ENCODE measurements at regions not wholly inside any gene's neighbourhood (a gene's known extent, or its start where the extent isn't known, plus 50 kb on each side); places are given as distances from the start of the nearest gene placed in this dataset.
A peak's percentile ranks its signal among the peaks of the same experiment; 100 is the strongest.
"Not testable (repeated sequence)": the region's sequence is repeated elsewhere in the genome, so short reads cannot be mapped to it uniquely, and the experiment has no call there.

DNA sequence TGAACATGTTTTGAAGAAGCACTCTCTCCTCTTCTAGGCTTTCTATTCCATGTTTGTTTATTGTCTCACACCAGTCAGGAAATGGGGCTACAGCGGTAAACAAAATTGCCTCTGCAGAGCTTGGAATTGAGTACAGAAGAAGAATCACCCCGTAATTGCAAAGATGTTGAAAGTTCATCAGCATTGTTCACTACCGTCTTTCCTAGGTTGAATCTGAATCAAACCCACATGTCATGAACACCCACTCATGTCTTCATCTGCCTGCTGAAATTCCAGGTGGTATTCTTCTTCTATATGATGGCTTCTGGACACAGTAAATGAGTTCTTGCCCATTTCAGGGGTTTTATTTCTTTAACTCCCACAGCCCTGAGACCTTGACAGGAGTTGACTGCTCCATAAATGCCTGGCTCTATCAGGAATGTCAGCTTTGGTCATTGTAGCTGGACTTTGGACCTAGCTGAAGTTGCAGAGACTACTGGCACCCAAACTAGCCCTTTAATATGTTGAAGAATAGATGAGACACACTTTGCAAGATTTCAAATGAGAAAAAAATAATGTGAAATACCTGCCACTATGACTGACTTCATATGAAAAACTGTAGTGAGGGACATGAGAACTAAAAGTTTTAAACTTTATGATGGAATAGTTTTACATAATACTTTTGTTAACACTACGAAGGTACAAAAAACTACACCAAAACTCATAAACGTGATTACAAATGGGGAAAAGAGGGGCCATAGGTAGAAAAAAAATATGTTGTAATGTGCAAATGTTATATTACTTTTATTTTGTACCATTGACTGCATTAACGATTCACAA is 1235.3 kb upstream of the ZEB2 start:
- H3K9me3 Mint-ChIP-seq, result no peaks in the 10 kb centered on the region
- H3K27me3 Mint-ChIP-seq, result no peaks in the 10 kb centered on the region
- no peaks in the 10 kb centered on the region for H3K36me3 Mint-ChIP-seq (ENCODE audit: low read depth)
- intact Hi-C loops (cut with micrococcal nuclease), result no loop called here
- no peak overlapping the region for H3K4me3 Mint-ChIP-seq
- peaks cover 7% of the 10 kb centered on the region for H3K4me1 Mint-ChIP-seq
- H3K27ac Mint-ChIP-seq, result no peak overlapping the region
- DNase-seq, result no peak

DNA sequence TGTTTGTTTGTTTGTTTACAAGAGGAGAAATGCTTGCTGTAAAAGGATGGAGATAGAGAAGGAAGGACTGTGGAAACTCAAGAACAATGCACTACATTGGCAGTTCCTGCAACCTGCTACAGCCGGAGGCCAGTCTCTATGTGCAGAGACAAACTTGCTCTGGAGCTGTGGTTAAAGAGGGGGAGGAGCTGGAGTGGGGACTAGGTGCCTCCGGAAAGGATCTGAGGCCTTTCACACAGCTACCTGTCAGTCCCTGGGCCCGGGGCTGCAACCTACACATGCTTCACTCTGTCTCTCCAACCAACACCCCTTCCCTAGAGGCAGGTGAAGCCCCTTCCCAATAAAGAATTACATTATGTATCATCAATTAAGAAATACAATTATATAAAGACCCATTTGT is 1234.0 kb upstream of the ZEB2 start:
- H3K9me3 Mint-ChIP-seq, result no peaks in the 10 kb centered on the region
- H3K4me3 Mint-ChIP-seq, result no peak overlapping the region
- intact Hi-C loops (cut with micrococcal nuclease), result loop anchor here (5.0 kb wide), 1 partner anchor 432 kb away; no protein-coding TSS in a partner anchor
- no peak for DNase-seq
- H3K36me3 Mint-ChIP-seq (ENCODE audit: low read depth), result no peaks in the 10 kb centered on the region
- H3K27me3 Mint-ChIP-seq, result no peaks in the 10 kb centered on the region
- H3K4me1 Mint-ChIP-seq, result peaks cover 7% of the 10 kb centered on the region
- H3K27ac Mint-ChIP-seq, result no peak overlapping the region

DNA sequence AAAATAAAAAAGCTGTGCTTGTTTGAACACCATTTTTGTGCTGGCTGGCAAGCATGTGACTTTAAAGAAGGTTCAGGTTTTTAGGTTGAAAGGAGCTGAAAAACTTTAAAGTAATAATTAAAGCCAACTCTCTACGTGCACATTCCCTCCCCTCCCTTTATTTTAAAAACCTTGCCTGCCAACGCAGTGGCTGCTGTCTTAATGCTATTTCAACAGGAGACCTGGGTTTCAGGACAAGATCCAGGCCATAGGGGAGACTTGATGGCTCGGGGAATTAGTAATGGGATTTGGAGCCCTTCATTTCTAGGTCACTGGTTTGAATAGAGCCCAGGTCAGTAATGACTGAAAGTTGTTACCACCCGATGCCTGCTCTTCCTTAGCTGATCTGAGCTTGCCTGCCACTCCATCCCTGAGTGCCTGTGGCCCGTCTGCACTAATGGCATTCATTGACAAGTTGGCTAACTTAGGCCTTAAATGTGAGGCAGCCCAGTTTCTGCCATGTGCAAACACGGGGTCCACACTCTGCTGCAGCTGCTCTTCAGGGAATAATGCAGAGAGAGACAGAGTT is 1233.2 kb upstream of the ZEB2 start:
- H3K4me1 Mint-ChIP-seq, result peaks cover 10% of the 10 kb centered on the region
- H3K4me3 Mint-ChIP-seq, result no peak overlapping the region
- intact Hi-C loops (cut with micrococcal nuclease), result loop anchor here (5.0 kb wide), 1 partner anchor 431 kb away; no protein-coding TSS in a partner anchor
- H3K9me3 Mint-ChIP-seq, result no peaks in the 10 kb centered on the region
- H3K36me3 Mint-ChIP-seq (ENCODE audit: low read depth), result no peaks in the 10 kb centered on the region
- H3K27me3 Mint-ChIP-seq, result no peaks in the 10 kb centered on the region
- no peak for DNase-seq
- no peak overlapping the region for H3K27ac Mint-ChIP-seq

DNA sequence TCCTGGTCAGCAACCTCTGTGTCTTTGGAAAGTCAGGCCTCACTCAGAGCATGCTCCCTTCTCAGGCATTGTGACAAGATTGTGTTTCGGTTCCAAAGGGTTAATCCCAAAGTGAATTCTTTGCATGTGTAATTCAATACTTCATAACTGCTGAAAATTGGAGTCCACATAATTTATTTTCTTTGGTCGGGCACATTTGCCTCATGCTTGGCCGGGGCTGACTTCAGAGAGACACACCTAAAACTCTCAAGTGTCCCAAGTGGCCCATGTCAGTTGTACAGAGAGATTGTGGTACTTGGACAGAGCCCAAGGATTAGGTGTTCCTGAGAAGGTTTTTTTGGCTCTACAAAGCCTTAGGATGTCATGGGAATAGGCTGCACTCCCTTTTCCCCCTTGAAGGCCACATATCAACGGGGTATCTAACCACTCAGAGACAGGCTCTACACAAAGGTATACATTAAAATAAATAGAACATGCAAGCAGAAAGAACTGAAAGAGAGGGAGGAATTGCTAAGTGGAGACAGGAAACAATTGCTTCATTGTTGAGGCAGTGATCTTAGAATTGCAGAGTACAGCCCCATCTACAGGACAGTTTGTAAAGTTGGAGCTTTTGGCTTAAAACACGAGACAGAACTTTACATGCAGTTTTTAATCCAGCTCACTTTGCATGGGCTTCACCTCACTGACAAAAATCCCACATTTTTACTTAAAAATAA is 1232.3 kb upstream of the ZEB2 start:
- H3K9me3 Mint-ChIP-seq, result no peaks in the 10 kb centered on the region
- no peak overlapping the region for H3K4me3 Mint-ChIP-seq
- no peak for DNase-seq
- H3K27me3 Mint-ChIP-seq, result no peaks in the 10 kb centered on the region
- H3K27ac Mint-ChIP-seq, result no peak overlapping the region
- H3K36me3 Mint-ChIP-seq (ENCODE audit: low read depth), result no peaks in the 10 kb centered on the region
- peaks cover 10% of the 10 kb centered on the region for H3K4me1 Mint-ChIP-seq
- intact Hi-C loops (cut with micrococcal nuclease), result loop anchor here (5.0 kb wide), 1 partner anchor 430 kb away; no protein-coding TSS in a partner anchor

DNA sequence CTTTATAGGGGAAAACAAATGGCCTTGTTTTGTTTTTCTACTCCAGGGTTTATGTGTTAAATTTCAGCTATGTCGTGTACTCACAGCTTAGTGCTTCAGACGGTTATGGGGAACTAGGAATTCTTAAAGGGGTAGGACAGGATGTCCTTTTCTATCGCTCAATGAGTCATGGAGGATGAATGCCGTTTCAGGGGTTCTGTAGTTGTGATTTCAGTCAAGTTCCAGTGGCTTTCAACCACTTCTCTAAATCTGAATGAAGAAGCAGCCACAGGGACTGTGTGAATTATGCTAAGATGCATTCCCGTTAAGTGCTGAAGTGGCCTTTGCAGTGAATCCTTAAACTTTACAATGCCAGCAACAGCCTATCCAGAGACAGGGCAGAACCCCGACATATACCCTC is 1231.7 kb upstream of the ZEB2 start:
- H3K4me1 Mint-ChIP-seq, result peaks cover 10% of the 10 kb centered on the region
- H3K4me3 Mint-ChIP-seq, result no peak overlapping the region
- H3K36me3 Mint-ChIP-seq (ENCODE audit: low read depth), result no peaks in the 10 kb centered on the region
- intact Hi-C loops (cut with micrococcal nuclease), result loop anchor here (5.0 kb wide), 1 partner anchor 429 kb away; no protein-coding TSS in a partner anchor
- no peaks in the 10 kb centered on the region for H3K27me3 Mint-ChIP-seq
- no peaks in the 10 kb centered on the region for H3K9me3 Mint-ChIP-seq
- no peak overlapping the region for H3K27ac Mint-ChIP-seq
- DNase-seq, result no peak

DNA sequence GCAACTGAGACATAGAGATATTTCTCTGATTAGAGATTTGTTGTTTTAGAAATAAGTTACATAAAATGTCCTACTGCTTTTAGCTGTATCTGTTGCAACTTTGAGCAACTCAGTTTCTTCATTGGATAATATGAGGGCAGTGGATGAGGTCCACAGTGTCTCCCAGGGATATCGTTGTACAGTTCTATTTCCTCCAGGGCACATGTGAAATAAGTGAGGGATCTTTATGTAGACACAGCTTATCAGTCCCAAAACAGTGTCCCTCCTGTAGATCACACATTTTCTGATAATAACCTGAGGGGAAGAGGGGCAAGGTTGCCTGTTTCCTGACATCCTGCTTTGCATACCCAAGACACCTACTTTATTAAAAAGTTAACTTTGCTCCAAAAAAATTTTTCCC is 1231.2 kb upstream of the ZEB2 start:
- Mint-ChIP-seq H3K4me1 (peaks cover 10% of the 10 kb centered on the region), H3K4me3 (no peak overlapping the region), H3K27ac (no peak overlapping the region), H3K27me3 (no peaks in the 10 kb centered on the region), H3K36me3 (ENCODE audit: low read depth) (no peaks in the 10 kb centered on the region), H3K9me3 (no peaks in the 10 kb centered on the region)
- no peak for DNase-seq
- intact Hi-C loops (cut with micrococcal nuclease), result loop anchor here (5.0 kb wide), 1 partner anchor 429 kb away; no protein-coding TSS in a partner anchor

DNA sequence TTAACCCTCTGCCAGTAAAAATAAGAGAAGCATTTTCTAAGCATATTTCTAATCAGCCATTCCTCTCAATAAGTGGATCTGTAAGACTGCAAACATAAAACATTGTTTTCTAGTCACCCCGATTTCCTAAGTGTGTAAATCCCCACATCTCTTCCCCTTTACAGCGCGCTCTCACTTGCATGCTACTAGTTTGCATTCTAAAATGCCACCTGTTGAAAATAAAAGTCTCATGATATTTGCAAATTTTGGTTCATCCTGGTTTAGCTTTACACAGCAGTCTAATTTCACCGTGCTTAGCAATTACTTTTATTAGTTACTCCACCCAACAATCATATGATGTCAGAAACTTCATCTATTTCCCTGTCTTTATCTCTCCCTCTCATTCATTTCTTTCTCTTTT is 1230.7 kb upstream of the ZEB2 start:
- H3K27me3 Mint-ChIP-seq, result no peaks in the 10 kb centered on the region
- no peak overlapping the region for H3K4me3 Mint-ChIP-seq

DNA sequence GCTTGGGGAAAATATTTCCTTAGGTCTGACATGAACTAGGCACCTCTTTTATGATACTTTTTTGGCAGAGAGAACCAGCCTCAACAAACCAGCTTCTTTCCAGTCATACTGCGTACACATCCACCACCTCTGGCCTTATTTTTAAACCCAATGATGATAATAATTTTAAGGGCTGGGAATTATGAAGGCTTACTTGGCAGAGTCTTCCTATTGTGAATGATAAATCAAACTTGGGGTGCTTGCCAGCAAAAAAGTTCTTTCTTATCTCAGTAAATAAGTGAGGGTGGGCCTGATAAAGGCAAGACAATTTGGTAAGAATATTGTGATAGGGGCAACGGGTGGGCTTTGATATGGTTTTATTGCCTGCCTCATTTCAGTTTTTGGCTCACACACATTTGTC is 1230.2 kb upstream of the ZEB2 start:
- no peaks in the 10 kb centered on the region for H3K27me3 Mint-ChIP-seq
- no peak overlapping the region for H3K4me3 Mint-ChIP-seq
- no peaks in the 10 kb centered on the region for H3K36me3 Mint-ChIP-seq (ENCODE audit: low read depth)
- peaks cover 10% of the 10 kb centered on the region for H3K4me1 Mint-ChIP-seq
- H3K9me3 Mint-ChIP-seq, result no peaks in the 10 kb centered on the region
- H3K27ac Mint-ChIP-seq, result no peak overlapping the region
- intact Hi-C loops (cut with micrococcal nuclease), result loop anchor here (5.0 kb wide), 1 partner anchor 428 kb away; no protein-coding TSS in a partner anchor
- DNase-seq, result no peak

More for the DNA sequence above, 1230.7 kb upstream of the ZEB2 start:
- Mint-ChIP-seq H3K4me1 (peaks cover 10% of the 10 kb centered on the region), H3K27ac (no peak overlapping the region), H3K9me3 (no peaks in the 10 kb centered on the region), H3K36me3 (ENCODE audit: low read depth) (no peaks in the 10 kb centered on the region)
- intact Hi-C loops (cut with micrococcal nuclease), result loop anchor here (5.0 kb wide), 1 partner anchor 428 kb away; no protein-coding TSS in a partner anchor
- DNase-seq, result no peak

DNA sequence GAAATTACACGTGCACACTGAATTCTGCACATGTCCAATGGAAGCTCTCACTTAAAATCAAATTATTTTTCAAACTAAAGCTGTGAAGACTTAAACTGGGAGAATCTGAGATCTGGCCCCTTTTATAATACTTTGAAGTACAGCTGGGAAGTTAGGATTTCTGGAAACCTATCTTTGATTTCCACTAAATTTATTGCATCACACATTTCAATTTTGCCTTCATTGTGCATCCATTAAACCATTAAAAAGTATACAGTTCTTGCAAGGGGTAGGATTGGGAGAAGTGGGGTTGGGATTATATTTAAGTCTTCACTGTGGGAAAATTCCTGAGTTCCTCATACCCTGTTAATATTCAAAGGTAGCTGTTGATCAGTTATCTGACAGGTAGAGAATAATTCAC is 1229.6 kb upstream of the ZEB2 start:
- DNase-seq, result no peak
- Mint-ChIP-seq H3K4me3 (no peak overlapping the region), H3K36me3 (ENCODE audit: low read depth) (no peaks in the 10 kb centered on the region), H3K27me3 (no peaks in the 10 kb centered on the region), H3K9me3 (no peaks in the 10 kb centered on the region), H3K27ac (no peak overlapping the region), H3K4me1 (peaks cover 14% of the 10 kb centered on the region)
- intact Hi-C loops (cut with micrococcal nuclease), result no loop called here

DNA sequence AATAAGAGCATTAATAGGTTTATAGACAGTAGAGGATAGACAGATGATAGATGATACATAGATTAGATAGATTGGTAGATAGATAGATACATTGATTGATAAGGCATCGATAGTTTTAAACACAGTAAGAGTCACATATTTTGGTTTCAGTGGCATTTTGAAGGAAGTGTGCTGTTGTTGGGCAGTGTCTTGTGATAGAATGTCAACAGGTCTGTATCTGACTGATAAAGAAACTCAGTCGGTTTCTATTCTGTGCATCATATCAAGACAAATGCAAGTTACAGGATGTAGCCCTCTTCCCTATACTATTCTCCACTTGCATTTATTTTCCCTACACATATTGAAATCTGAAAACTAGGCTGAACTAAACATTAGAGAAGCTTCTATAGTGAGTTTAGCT is 1229.0 kb upstream of the ZEB2 start:
- Mint-ChIP-seq H3K27me3 (no peaks in the 10 kb centered on the region), H3K4me3 (no peak overlapping the region), H3K27ac (no peak overlapping the region), H3K36me3 (ENCODE audit: low read depth) (no peaks in the 10 kb centered on the region), H3K4me1 (peaks cover 15% of the 10 kb centered on the region), H3K9me3 (no peaks in the 10 kb centered on the region)
- DNase-seq, result no peak
- intact Hi-C loops (cut with micrococcal nuclease), result no loop called here

DNA sequence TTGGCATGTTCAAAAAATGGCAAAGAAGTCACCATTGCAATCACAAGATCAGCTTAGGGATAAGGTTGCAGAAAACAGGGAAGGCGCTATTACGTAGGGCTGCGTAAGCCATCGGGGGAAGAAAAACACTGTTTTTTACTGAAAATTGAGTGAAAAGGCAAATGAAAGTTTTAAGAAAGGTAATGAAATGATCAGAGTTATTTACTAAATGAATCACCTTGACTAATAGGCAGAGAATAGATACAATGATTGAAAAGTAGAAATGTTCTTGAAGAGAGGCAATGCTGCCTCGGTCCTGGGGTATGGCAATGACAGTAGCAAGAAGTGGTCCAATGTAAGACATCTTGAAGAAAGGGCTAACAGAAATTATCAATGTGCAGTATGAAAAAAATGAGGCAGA is 1227.8 kb upstream of the ZEB2 start:
- no peaks in the 10 kb centered on the region for H3K27me3 Mint-ChIP-seq
- H3K36me3 Mint-ChIP-seq (ENCODE audit: low read depth), result no peaks in the 10 kb centered on the region
- H3K4me3 Mint-ChIP-seq, result no peak overlapping the region
- peaks cover 15% of the 10 kb centered on the region for H3K4me1 Mint-ChIP-seq
- H3K27ac Mint-ChIP-seq, result no peak overlapping the region
- DNase-seq, result no peak
- no peaks in the 10 kb centered on the region for H3K9me3 Mint-ChIP-seq
- intact Hi-C loops (cut with micrococcal nuclease), result loop anchor here (2.0 kb wide), 1 partner anchor 337 kb away; no protein-coding TSS in a partner anchor

DNA sequence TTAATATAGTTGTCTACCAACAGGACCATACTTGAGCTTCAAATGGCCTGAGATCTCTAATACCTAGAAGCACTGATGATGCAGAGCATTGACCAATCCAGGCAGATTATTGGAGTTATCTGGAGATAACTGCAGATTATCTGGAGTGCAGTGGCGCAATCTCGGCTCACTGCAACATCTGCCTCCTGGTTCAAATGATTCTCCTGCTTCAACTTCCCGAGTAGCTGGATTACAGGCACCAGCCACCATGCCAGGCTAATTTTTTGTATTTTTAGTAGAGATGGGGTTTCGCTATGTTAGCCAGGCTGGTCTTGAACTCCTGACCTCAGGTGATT is 1225.4 kb upstream of the ZEB2 start:
- H3K36me3 Mint-ChIP-seq (ENCODE audit: low read depth); H3K4me1 Mint-ChIP-seq; intact Hi-C loops (cut with micrococcal nuclease); H3K9me3 Mint-ChIP-seq; H3K27me3 Mint-ChIP-seq; H3K27ac Mint-ChIP-seq; DNase-seq; H3K4me3 Mint-ChIP-seq: not testable (repeated sequence)

DNA sequence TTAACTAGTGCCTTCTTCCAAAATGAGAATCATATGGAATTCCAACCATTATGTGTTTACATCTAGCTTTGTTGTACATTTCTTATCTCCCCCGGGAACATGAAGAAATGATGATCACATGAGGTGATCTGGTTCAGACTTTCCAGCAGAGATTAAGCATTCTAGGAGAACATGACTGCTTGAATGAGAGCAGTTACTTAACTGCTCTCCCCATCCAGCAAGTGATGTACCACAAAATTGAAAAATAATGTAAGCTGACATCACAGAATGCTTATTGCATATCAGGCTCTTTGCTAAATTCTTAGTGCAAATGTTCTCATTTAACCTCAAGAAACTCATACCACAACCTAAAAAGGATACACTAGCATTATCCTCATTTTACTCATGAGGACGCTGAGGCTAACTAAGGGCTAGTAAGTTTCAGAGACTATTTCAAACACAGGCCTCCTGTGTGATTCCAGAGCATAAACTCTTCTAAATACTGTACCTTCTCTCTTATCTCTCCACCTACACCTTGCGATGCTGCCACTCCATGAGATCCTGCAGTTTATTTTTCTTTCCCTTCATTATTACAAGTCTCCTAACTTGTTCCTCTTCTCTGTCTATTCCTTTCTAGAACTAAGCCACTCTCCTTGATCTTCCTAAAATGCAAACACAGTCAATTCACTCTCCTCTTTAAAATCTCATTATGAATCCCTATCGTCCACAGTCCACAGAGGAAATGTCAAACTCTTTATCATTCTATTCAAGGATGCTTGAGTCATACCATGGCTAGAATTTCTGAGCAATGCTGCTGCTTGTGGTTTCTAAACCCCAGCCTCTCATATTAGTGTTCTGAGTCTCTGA is 1224.8 kb upstream of the ZEB2 start:
- peaks cover 14% of the 10 kb centered on the region for H3K4me1 Mint-ChIP-seq
- no peak for DNase-seq
- H3K27me3 Mint-ChIP-seq, result no peaks in the 10 kb centered on the region
- H3K4me3 Mint-ChIP-seq, result no peak overlapping the region
- H3K27ac Mint-ChIP-seq, result peak overlapping the region; percentile 54
- peaks cover 4% of the 10 kb centered on the region for H3K9me3 Mint-ChIP-seq
- intact Hi-C loops (cut with micrococcal nuclease), result no loop called here
- H3K36me3 Mint-ChIP-seq (ENCODE audit: low read depth), result no peaks in the 10 kb centered on the region
